Testis (tissue), 2 donors: ENCODE measurements at regions not wholly inside any gene's neighbourhood (a gene's known extent, or its start where the extent isn't known, plus 50 kb on each side); places are given as distances from the start of the nearest gene placed in this dataset.

ENCODE experiments used
- DNase-seq: peaks from one replicate; pipeline ENCODE4 v3.0.0-alpha.2; 2019
- H3K27ac ChIP-seq, 2 donors: fragments of 200-600 bp; sonication (generic); one replicate each; pipeline ENCODE4 v1.5.1; 2019
- H3K27me3 ChIP-seq: fragments of 200-600 bp; sonication (generic); one replicate; pipeline ENCODE4 v1.5.1; 2019
- H3K36me3 ChIP-seq: fragments of 200-600 bp; sonication (generic); one replicate; pipeline ENCODE4 v1.5.1; 2017; ENCODE audit warnings: low read depth; ENCODE audit errors: missing control alignments
- H3K4me1 ChIP-seq: fragments of 200-600 bp; sonication (generic); one replicate; pipeline ENCODE4 v1.5.1; 2019
- H3K4me3 ChIP-seq, 2 donors: fragments of 200-600 bp; sonication (generic); one replicate each; pipeline ENCODE4 v1.5.1; 2017 to 2019
- H3K9me3 ChIP-seq: fragments of 200-600 bp; sonication (generic); one replicate; pipeline ENCODE4 v1.5.1; 2017
- POLR2A ChIP-seq: fragments of 450-650 bp; IDR thresholded peaks from one replicate; pipeline ENCODE4 v1.6.1; 2017; ENCODE audit warnings: antibody characterized with exemption, mild to moderate bottlenecking, moderate library complexity
- WGBS, 2 donors: methylation state at CpG; one replicate each; pipeline ENCODE4 v1.1.5; 2018; 5-methylcytosine and 5-hydroxymethylcytosine counted together
- intact Hi-C: fragments of 100-400 bp; cut with DNase I; formaldehyde crosslinking; loops from one replicate; pipeline ENCODE4 v1.15.1; 2023; ENCODE audit warnings: low total_unique reads
- TF ChIP-seq, protein P1 (sequence below), 3 experiments: fragments of 450-650 bp in 2 of 3; fragments of 200-600 bp in 1 of 3; sonication (generic) in 1 of 3; IDR thresholded peaks; one replicate each; pipeline ENCODE4 v1.5.1; 2016 to 2019; ENCODE audit warnings: antibody characterized with exemption in 3 of 3, mild to moderate bottlenecking in 2 of 3, moderate library complexity in 1 of 3

DNA sequence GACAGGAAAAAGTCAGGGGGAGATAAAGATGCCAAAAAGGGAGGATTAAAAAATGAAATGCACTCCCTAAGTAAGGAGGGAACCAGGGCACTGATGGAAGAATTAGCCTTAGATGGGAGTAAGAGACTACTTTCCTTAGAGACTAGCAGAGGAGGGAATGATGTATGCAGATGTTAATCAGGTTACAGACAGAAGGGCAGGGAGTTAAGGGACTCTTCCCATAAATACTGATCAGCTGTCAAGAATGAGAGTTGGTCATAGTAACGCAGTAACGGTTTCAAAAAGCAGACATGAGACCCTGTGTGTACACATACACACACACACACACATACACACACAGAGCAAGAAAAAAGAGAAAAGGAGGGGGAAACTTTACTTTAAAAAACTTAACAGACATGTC is 93.4 kb downstream of the PHLDA1 start:
- no peak for DNase-seq
- Histone ChIP-seq H3K4me3 (no peak overlapping the region), H3K27me3 (no peaks in the 10 kb centered on the region), H3K36me3 (no peaks in the 10 kb centered on the region), H3K9me3 (no peaks in the 10 kb centered on the region), H3K4me1 (no peaks in the 10 kb centered on the region), H3K27ac (no peak overlapping the region)
- intact Hi-C loops: no loop called here
- WGBS, 2 donors: 86 to 100% methylated on average over 2 of the region's 2 CpGs
- TF ChIP-seq POLR2A: no peak
- TF ChIP-seq, protein P1, sequence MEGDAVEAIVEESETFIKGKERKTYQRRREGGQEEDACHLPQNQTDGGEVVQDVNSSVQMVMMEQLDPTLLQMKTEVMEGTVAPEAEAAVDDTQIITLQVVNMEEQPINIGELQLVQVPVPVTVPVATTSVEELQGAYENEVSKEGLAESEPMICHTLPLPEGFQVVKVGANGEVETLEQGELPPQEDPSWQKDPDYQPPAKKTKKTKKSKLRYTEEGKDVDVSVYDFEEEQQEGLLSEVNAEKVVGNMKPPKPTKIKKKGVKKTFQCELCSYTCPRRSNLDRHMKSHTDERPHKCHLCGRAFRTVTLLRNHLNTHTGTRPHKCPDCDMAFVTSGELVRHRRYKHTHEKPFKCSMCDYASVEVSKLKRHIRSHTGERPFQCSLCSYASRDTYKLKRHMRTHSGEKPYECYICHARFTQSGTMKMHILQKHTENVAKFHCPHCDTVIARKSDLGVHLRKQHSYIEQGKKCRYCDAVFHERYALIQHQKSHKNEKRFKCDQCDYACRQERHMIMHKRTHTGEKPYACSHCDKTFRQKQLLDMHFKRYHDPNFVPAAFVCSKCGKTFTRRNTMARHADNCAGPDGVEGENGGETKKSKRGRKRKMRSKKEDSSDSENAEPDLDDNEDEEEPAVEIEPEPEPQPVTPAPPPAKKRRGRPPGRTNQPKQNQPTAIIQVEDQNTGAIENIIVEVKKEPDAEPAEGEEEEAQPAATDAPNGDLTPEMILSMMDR (IDR thresholded peaks at IDR 0.05): no peak

DNA sequence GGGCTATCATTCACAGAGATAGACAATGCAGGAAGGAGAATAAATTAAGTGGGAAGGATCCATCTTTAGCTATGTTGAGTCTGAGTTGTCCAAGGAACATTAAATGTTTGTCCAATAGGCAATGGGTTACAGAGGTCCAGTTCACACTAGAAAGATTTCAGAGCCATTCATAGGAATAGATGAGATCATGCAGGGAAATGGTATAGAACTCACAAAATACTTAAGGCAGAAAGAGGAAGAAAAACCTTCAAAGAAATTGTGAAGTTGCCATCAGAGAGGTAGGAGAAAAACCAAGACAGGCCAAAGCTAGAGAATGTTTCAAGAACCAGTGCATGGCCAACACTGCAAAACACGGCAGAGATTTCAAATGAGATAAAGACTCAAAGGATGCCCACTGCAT is 94.1 kb downstream of the PHLDA1 start:
- Histone ChIP-seq H3K27ac (no peak overlapping the region), H3K4me1 (no peaks in the 10 kb centered on the region), H3K4me3 (no peak overlapping the region), H3K36me3 (no peaks in the 10 kb centered on the region), H3K9me3 (no peaks in the 10 kb centered on the region), H3K27me3 (no peaks in the 10 kb centered on the region)
- DNase-seq: no peak
- TF ChIP-seq, protein P1 (IDR thresholded peaks at IDR 0.05): no peak
- TF ChIP-seq POLR2A: no peak
- intact Hi-C loops: no loop called here
- WGBS, 2 donors: 63 to 88% methylated on average over 1 of the region's 1 CpG

DNA sequence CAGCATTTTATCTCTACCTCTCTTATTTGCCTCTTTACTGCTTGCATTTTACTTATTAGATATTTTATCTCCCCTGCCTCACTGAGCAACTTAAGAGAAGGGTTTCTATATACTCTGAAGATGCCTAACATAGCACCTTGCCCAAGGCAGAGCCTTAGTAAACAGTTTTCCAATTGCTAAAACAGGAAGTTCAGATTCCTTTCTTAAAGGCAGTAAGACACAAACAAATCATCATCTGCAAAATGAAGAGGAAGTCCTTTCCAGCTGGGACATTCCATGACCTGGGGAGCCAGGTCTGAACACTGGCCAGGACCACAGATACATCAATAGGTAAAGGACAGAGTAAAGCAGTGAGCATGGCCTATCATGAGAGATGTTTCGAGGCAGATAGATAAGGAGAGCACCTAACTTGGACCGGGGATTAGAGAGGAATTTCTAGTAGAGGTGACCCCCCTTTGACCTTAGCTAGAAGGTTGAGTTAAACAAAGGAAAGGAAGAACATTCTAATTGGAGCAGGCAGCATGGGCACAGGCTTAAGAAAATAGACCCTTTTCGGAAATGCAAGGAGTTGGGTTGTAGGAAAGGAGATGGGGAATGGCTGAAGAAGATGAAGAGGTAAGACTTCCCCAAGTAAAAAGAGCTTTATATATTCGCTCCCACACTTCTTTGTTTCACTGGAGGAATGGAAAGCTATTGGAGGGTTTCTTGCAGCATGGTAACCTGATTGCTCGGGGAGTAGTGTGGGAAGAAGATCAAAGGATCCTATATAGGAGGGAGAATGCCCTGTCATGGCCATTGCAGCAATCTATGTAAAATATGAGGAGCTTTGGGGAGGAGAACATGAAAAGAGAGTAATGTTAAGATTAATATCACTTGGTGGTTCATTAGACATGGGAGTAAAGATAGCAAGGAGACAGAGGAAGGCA is 94.8 kb downstream of the PHLDA1 start:
- no peak for DNase-seq
- Histone ChIP-seq H3K4me1 (no peaks in the 10 kb centered on the region), H3K27ac (no peak overlapping the region), H3K27me3 (no peaks in the 10 kb centered on the region), H3K4me3 (no peak overlapping the region), H3K36me3 (no peaks in the 10 kb centered on the region), H3K9me3 (no peaks in the 10 kb centered on the region)
- WGBS, 2 donors: 85 to 86% methylated on average over 5 of the region's 5 CpGs
- TF ChIP-seq POLR2A: no peak
- TF ChIP-seq, protein P1 (IDR thresholded peaks at IDR 0.05): no peak
- intact Hi-C loops: no loop called here

DNA sequence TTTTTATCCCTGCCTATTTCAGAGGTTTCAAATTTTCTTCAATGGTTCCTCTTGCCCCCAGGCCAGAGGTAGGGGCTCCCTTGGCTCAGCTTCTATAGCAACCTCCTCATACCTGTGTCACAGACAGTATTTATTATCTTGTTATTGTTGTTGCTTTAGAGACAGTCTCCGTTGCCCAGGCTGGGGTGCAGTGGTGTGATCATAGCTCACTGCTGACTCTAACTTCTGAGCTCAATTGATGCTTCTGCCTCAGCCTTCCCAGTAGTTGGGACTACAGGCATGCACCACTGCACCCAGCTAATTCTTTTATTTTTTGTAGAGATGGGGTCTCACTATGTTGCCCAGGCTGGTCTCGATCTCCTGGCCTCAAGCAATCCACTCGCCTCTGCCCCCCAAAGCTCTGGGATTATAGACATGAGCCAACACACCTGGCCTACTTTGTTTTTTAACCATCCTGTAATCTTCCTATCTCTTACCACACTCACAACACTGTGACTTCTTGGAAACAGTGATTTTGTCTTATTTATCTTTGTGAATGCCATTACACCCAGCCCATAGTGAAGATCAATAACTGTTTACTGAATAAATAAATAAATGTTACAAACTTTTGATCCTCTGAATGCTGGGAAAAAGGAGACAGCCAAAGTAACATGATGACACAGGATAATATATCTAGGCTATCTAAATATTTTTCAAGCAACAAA is 95.9 kb downstream of the PHLDA1 start:
- 92 to 96% methylated on average over 3 of the region's 3 CpGs for WGBS, 2 donors
- intact Hi-C loops: no loop called here

More for the DNA sequence above, 95.9 kb downstream of the PHLDA1 start:
- no peaks in the 10 kb centered on the region for H3K4me1 ChIP-seq
- no peak overlapping the region for H3K4me3 ChIP-seq
- no peaks in the 10 kb centered on the region for H3K27me3 ChIP-seq
- TF ChIP-seq, protein P1 (IDR thresholded peaks at IDR 0.05): no peak
- TF ChIP-seq POLR2A: no peak
- no peak overlapping the region for H3K27ac ChIP-seq
- H3K9me3 ChIP-seq: no peaks in the 10 kb centered on the region
- DNase-seq: no peak
- H3K36me3 ChIP-seq: no peaks in the 10 kb centered on the region
